ENCODE measurements at regions not wholly inside any gene's neighbourhood (a gene's known extent, or its start where the extent isn't known, plus 50 kb on each side); places are given as distances from the start of the nearest gene placed in this dataset.

DNA sequence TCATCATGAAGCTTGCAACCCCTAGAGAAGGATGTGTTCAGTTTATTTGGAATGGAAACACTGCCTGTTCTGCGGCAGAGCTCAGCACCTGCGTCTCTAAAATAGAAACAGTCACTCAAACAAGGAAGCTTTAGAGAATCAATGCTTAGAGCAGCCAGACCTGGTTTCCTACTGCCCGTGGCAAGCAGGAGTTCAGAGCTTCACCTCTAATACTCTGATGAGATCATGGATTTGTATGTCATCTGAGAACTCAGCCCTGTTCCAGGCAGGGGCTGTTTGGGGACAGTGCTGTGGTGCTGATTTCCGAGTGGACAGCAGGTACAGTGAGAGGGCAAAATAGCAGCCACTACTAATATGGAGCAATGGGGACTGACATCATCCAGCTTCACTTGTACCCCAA is 236.0 kb upstream of the IRX1 start:
- TF ChIP-seq CTCF (IDR thresholded peaks at IDR 0.05) = no peak
- TF ChIP-seq EP300 (IDR thresholded peaks at IDR 0.05) = no peak
